Superior temporal gyrus (tissue), 1 donor: ENCODE measurements at regions not wholly inside any gene's neighbourhood (a gene's known extent, or its start where the extent isn't known, plus 50 kb on each side); places are given as distances from the start of the nearest gene placed in this dataset.
"Not testable (repeated sequence)": the region's sequence is repeated elsewhere in the genome, so short reads cannot be mapped to it uniquely, and the experiment has no call there.

Source experiments
- DNase-seq: peaks from one replicate; pipeline ENCODE4 v3.0.0-alpha.2; 2016; ENCODE audit errors: extremely low spot score

GRCh38 chr2:117519721-117520120 is 294.8 kb upstream of the DDX18 start:
- no peak for DNase-seq

DNA sequence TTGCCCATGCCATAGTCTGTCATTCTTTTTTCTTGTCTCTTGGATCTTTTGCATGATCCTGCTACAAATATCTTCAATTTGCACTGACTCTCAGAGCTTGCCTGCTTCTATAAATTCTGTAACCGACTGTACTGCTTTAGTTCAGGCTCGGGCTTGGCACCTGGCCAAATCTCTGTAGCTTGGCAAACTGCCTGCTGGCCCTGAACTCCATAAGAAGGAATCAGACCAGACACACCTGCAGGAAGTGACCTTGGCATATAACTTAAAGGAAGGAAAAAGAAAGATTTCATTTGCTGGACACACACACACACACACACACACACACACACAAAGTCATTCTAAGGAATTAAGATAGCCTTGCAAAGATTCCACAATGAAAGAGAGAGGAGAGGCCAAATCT is 291.2 kb upstream of the DDX18 start:
- DNase-seq, result no peak

DNA sequence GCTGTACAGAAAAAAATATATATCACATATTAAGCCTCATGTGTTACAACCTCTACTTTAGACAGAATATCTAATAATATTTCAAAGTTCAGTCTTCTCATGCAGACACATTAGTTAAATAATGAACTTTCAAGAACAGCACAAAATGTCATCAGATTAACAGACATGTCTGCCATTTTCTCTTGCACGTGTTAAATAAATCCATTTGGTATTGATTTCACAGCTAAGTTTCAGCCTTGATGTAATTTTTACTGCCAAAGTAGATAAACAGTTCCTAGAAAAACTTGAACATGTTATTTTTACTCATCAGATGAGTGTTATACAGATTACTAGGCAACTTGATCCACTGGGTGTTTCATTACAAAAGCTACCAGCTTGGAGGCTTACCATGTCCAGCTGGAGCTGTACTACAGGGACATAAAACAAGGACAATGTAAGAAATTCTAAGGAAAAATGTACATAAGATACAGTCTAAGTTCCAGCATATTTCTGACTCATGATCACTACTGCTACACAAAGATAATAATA is 290.7 kb upstream of the DDX18 start:
- DNase-seq, result no peak

GRCh38 chr2:117536139-117536538 is 278.4 kb upstream of the DDX18 start:
- no peak for DNase-seq

DNA sequence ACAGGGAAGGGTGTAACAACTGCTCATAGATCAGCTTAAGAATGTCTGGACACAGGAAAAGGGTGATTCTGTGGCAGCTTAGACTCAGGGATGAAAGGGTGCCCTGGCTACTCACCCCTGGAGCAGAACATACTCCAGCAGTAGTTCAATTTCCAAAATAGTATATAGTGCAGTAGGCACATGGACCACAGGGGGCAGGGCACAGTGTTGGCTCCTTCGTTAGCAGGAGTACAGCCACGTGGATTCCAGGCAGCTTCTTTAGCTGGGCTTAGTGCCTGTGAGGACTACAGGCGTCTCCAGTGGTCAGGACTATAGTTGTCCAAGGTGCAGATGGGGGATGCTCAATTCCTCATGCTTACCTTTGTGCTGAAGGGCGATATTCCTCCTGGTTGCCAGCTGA is 277.5 kb upstream of the DDX18 start:
- DNase-seq, result no peak

GRCh38 chr2:117551858-117552257 is 262.6 kb upstream of the DDX18 start:
- no peak for DNase-seq

DNA sequence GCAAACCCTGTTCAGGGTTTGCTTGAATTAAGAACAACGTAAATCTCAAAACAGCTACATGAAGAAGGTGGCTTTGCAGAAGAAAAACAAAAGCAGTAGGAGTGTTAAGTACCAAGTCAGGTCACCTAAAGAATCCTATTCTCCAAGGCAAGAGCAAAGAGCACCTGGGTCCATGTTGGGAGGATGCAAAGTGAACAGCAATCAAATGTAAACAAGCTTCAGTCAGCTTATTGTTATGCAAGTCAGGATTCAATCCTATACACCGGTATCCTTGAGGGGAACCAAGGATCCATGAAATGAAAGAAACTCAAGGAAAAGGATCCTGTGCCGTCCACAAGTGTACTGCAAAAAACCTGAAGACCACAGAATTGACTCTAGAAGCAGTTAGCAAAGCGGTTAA is 261.0 kb upstream of the DDX18 start:
- DNase-seq, result no peak

DNA sequence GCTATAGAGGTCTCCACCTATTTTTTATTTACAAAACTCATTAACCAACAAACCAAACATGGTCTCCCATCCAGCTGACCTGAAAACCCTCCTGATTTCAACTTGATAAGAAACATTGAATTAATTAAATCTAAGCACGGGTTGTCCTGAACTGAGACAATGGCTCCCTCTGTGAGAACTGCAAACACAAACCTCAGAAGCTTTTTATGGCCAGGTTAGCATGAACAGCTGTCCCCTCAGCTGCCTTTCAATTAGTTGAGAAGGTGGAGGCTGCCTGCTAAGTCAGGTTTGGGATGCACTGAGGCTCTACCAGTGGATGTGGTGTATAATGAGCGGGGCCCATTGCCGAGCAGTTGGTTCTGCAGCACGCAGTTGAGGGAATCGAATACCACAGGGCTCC is 258.5 kb upstream of the DDX18 start:
- no peak for DNase-seq

- no peak for DNase-seq
Measured at GRCh38 chr2:117557626-117558025, 256.9 kb upstream of the DDX18 start.

- no peak for DNase-seq
Measured at GRCh38 chr2:117562654-117563053, 251.8 kb upstream of the DDX18 start.

GRCh38 chr2:117571590-117572349 is 242.7 kb upstream of the DDX18 start:
- no peak for DNase-seq

- DNase-seq, result no peak
Measured at GRCh38 chr2:117587310-117587709, 227.2 kb upstream of the DDX18 start.

DNA sequence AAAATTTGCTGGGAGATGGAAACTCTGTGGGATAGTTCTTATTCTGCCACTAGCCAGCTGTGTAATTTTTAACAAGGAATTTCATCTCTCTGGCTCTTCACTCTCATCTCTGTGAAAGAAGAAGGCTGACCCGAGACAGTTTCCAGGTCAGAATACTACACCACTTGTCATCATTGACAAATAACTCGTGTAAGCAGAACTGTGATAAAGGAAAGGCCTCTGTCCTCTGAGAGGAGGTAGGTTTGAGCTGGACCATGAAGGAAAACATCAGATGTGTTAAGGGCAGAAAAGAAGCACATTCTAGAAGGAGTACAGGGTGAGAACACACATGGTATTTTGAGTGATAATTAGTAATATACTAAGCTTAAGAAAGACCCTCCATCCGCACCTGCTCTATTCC is 211.4 kb upstream of the DDX18 start:
- no peak for DNase-seq

GRCh38 chr2:117603567-117603966 is 210.9 kb upstream of the DDX18 start:
- no peak for DNase-seq

GRCh38 chr2:117607202-117607601 is 207.3 kb upstream of the DDX18 start:
- DNase-seq, result no peak

- DNase-seq, result no peak
Measured at GRCh38 chr2:117613101-117613500, 201.4 kb upstream of the DDX18 start.

DNA sequence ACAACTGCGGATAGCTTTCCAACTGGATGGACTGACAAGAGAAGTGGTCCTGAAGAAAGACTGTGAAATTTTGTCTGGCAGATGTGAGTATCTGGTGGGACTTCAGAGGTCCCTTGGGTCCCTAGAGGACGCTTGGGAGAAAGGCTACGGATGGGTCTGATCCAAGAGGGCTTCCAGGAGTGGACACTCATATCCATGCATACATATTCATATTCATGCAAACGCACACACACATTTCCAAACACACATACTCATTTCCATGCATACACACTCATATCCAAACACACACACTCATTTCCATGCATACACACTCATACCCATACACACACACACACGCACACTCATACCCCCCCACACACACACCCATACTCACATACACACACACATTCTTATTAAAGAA is 200.2 kb upstream of the DDX18 start:
- no peak for DNase-seq

GRCh38 chr2:117614823-117615534 is 199.5 kb upstream of the DDX18 start:
- no peak for DNase-seq

DNA sequence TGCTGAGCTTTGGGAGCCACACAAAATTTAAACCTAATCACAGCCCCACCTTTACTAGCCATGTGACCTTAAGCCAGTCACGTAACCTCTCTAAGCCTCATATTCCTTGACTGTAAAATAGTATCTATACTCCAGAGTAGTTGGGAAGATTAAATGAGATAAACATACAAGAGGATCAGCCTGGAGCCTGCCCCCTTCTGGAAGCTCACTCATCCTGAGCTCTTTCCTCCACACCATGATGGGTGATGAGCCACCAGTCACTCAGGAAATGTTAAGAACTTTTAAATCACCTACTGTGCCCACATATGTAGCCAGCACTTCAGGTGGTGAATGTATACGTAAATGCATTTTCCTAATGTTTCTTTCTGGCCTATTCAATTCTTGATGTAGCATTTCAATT is 195.9 kb upstream of the DDX18 start:
- DNase-seq, result no peak

GRCh38 chr2:117621326-117621725 is 193.2 kb upstream of the DDX18 start:
- no peak for DNase-seq

GRCh38 chr2:117623175-117623574 is 191.3 kb upstream of the DDX18 start:
- DNase-seq, result not testable (repeated sequence)

DNA sequence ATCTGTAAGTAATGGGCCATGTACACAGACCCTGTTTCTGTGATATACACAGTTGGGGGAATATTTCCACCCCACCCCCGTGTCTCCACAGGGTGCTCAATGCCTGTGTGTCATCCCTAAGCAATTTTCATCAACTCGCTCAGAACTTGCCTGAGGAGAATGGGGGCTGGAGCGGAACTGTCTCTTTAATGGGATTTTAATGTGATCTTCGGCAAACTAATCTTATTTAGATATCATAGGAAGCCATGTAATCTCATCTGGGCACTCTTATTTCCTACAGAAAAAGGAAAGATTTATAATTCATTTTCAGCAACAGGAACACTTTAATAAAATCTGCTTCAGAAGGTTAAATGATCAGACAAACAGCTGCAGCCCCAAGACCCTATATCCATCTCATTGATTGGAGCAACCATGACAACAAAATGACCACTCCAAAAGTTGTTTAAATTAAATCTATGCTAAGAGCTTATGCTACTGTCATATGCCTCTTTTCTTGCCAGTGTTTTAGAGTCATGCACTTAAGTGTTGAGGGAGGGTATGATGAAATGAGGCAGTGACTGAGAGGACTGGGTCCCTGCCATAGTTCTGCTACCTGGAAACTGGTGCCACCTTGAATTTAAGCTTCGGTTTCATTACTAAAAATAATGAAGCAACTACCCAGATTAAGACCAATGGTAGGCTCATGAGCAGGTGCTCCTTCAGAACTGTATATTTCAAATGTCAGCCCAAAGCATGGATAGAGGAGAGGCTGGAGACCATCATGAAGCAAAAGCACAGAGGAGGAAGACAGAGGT is 183.1 kb upstream of the DDX18 start:
- DNase-seq, result no peak
